ENCODE measurements at regions not wholly inside any gene's neighbourhood (a gene's known extent, or its start where the extent isn't known, plus 50 kb on each side); places are given as distances from the start of the nearest gene placed in this dataset.

DNA sequence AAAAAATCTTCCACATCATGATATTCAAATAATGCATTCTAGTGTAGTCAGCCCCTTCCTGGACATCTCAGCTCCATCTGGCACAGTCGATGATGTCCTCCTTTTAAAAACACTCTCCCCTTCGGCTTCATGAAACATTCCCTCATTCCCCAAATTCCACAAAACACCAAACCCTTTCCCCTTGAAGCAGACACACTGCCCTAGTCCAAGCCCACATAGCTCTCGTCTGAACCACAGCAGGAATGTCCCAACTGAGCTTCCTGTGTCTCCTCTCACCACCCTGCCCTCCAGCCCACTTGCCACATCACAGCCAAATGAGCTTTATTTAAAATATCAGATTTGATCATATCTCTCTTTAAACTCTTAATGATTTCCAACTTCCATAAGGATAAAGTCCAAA lies 106.4 kb upstream of the CARMIL1 start:
- no TSS peak for BruUV-seq (replicated peaks)
- in situ Hi-C loops (cut with MboI) (no loop called here), intact Hi-C loops (cut with micrococcal nuclease; ENCODE audit: unreplicated experiment) (no loop called here)
- H3K36me3 ChIP-seq (ENCODE audit: control insufficient read depth in 2 of 2, insufficient read depth in 2 of 2, low read length in 1 of 2) = no peaks in the 10 kb centered on the region
- ChIA-PET CTCF (interaction anchor here (0.7 kb wide), 1 partner anchor 20 kb away, joined by 3 read pairs; no protein-coding TSS in a partner anchor), RAD21 (ENCODE audit: unreplicated experiment) (interaction anchor here (0.6 to 1.2 kb wide), 3 partner anchors 23 to 353 kb away, joined by 3 to 5 read pairs (median 3); no protein-coding TSS in a partner anchor), SMC1A (ENCODE audit: uncharacterized antibody, unreplicated experiment) (interaction anchor here (0.9 to 1.1 kb wide), 3 partner anchors 13 to 78 kb away, joined by 3 read pairs; no protein-coding TSS in a partner anchor), POLR2A (interaction anchor here (0.6 kb wide), 1 partner anchor 304 kb away, joined by 3 read pairs; no protein-coding TSS in a partner anchor)
- no peaks in the 10 kb centered on the region for H3K4me1 ChIP-seq (ENCODE audit: control insufficient read depth, insufficient read depth, low read length)
- ATAC-seq = no peak
- 43% methylated on average over 3 of the region's 3 CpGs for WGBS (ENCODE audit: insufficient coverage, insufficient replicate concordance, low lambda C conversion rate, missing lambda C conversion rate)
- no peak overlapping the region for H3K4me3 ChIP-seq
- H2AFZ ChIP-seq (ENCODE audit: control insufficient read depth, low read depth, low read length) = no peak overlapping the region
- H4K20me1 ChIP-seq (ENCODE audit: control insufficient read depth, insufficient read depth) = no peaks in the 10 kb centered on the region
- no peaks in the 10 kb centered on the region for H3K27me3 ChIP-seq (replicated peaks in 1 of 2; ENCODE audit: control insufficient read depth in 2 of 2, insufficient read depth in 2 of 2, low read length in 1 of 2)
- no peak overlapping the region for H3K4me2 ChIP-seq (ENCODE audit: control insufficient read depth, insufficient read depth)
- H3K9ac ChIP-seq (ENCODE audit: control insufficient read depth, insufficient read depth, low read length) = no peak overlapping the region
- DNase-seq (ENCODE audit: low read depth, low spot score) = no peak
- no peak for FAIRE-seq
- H3K9me3 ChIP-seq (replicated peaks; ENCODE audit: control insufficient read depth, insufficient read depth, low read length) = no peaks in the 10 kb centered on the region
- H3K27ac ChIP-seq (ENCODE audit: control insufficient read depth, insufficient read depth) = no peak overlapping the region
- H3K79me2 ChIP-seq (ENCODE audit: control insufficient read depth, insufficient read depth, low read length) = no peaks in the 10 kb centered on the region
- TF ChIP-seq CUX1 (IDR thresholded peaks at IDR 0.05; ENCODE audit: insufficient replicate concordance, low read depth, low read length) = no peak
- no peak for TF ChIP-seq SREBF2 (IDR thresholded peaks at IDR 0.05; ENCODE audit: low read length)
- no peak for TF ChIP-seq BRCA1 (IDR thresholded peaks at IDR 0.05; ENCODE audit: low read depth, low read length)
- TF ChIP-seq, protein P1, sequence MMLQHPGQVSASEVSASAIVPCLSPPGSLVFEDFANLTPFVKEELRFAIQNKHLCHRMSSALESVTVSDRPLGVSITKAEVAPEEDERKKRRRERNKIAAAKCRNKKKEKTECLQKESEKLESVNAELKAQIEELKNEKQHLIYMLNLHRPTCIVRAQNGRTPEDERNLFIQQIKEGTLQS (IDR thresholded peaks at IDR 0.05; ENCODE audit: borderline replicate concordance, extremely low read depth, low read depth, low read length) = no peak
- TF ChIP-seq ZNF384 (IDR thresholded peaks at IDR 0.05; ENCODE audit: borderline replicate concordance, low read depth, low read length) = no peak
- no peak for TF ChIP-seq NR2C1 (IDR thresholded peaks at IDR 0.05)
- no peak for TF ChIP-seq TCF7 (IDR thresholded peaks at IDR 0.05; ENCODE audit: borderline replicate concordance)
- no peak for TF ChIP-seq POLR2AphosphoS5 (IDR thresholded peaks at IDR 0.05; ENCODE audit: low read length)
- TF ChIP-seq TCF12 (IDR thresholded peaks at IDR 0.05; ENCODE audit: low read depth, low read length) = no peak
- TF ChIP-seq GATAD2B (conservative IDR thresholded peaks at IDR 0.05; ENCODE audit: low read depth) = no peak
- no peak for TF ChIP-seq JUNB (IDR thresholded peaks at IDR 0.05)
- TF ChIP-seq ZBTB33 (IDR thresholded peaks at IDR 0.05) = no peak
- TF ChIP-seq, protein P2, sequence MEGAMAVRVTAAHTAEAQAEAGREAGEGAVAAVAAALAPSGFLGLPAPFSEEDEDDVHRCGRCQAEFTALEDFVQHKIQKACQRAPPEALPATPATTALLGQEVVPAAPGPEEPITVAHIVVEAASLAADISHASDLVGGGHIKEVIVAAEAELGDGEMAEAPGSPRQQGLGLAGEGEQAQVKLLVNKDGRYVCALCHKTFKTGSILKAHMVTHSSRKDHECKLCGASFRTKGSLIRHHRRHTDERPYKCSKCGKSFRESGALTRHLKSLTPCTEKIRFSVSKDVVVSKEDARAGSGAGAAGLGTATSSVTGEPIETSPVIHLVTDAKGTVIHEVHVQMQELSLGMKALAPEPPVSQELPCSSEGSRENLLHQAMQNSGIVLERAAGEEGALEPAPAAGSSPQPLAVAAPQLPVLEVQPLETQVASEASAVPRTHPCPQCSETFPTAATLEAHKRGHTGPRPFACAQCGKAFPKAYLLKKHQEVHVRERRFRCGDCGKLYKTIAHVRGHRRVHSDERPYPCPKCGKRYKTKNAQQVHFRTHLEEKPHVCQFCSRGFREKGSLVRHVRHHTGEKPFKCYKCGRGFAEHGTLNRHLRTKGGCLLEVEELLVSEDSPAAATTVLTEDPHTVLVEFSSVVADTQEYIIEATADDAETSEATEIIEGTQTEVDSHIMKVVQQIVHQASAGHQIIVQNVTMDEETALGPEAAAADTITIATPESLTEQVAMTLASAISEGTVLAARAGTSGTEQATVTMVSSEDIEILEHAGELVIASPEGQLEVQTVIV (IDR thresholded peaks at IDR 0.05; ENCODE audit: borderline replicate concordance, partially characterized antibody) = no peak
- no peak for TF ChIP-seq LARP7 (IDR thresholded peaks at IDR 0.05)

Data from GM12878 (cell line).